GM21737 (cell line): ENCODE measurements at regions not wholly inside any gene's neighbourhood (a gene's known extent, or its start where the extent isn't known, plus 50 kb on each side); places are given as distances from the start of the nearest gene placed in this dataset.

ENCODE experiments used
- ATAC-seq: cut with Tn5 transposase; IDR thresholded peaks from one replicate; pipeline ENCODE4 v1.9.1; 2021; ENCODE audit warnings: mild to moderate bottlenecking, moderate library complexity; ENCODE audit not compliant: unreplicated experiment

DNA sequence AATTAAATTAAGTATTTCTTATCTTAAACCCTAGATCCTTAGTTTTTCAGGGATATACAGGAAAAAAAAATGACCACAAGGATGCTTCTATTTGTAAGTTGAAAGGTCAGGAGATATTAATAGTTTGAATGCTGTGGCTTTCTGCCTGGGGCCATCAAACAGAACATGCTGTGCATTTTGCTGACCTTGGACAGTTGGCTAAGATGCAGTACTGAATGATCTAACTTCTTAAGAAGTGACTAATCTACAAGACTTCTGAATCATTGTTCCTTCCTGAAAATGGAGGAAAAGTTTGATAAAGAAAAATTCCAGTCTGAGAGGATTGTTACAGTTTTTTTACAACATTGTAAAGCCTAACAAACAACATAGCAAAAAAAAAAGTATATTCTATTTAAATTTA lies 237.8 kb upstream of the JADE1 start:
- no peak for ATAC-seq

DNA sequence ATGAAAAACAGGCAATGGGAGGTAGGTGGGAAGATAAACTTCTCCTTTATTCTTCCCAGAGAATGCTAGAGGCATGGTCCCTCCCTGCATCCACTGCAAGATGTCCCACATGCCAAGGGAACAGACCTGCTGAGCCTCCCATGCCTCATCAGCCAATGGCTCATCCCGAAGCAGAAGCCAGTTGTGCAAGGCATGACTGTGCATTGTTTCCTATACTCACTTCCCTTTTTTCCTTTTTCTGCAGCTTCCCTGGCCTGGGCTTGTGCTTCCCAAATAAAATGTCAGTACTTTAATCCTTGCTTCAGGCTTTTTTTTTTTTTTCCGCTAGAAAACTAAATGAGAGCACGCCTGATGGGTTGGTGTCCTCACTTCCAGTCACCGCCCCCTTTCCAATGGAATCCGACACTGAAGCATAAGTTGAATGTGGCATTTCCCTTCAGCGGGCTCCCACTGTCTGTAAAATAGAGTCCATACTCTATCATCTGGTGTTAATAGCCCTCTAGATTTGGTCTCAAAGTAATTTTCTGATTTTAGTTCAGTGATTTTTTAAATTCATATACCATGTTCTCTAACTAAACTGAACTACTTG lies 239.0 kb upstream of the JADE1 start:
- ATAC-seq = no peak

DNA sequence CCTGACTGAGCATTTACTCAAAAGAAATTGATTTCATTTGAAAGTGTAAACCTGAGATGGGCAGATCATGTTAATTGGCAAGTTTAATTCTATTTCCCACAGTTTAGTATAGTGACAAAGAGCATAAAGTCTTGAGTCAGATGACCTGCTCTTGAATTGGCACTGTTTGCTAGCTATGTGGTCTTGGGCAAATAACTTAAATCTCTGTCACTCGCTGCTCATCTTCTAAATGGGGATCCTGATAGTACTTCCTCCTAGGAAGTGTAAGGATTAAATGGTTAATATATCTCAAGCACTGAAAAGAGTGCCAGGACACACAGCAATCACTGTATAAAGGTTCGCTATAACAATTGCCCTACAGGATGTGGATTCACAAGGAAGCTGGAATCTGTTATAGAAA lies 242.8 kb upstream of the JADE1 start:
- no peak for ATAC-seq

DNA sequence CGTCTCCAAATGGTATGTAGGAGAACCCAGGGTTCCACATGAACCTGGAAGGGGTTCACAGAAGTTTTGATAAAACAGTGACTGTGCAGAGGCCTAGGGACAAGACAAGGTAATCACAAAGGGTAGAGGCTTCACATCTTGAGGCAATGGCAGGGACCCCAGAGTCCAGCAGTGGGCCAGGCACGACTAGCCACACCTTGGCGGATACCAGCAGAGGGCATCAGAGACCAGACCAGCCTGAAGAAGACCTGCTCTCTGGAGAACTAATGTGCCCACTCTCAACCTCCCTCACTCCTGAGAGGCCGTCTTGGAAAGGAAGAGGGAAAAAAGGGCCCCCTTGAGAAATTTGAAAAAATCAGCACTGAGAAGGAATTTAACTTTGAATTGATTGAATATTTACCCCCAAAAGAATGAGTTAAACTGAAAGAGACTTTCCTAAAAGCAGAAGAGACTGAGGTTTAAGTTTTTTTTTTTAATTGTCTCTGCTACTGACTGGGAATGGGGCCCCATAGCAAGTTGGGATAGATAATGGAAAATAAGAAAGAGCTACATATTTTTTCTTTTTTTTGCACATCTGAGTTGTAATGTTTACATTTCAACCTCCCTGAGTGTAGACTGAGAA lies 243.8 kb upstream of the JADE1 start:
- no peak for ATAC-seq

DNA sequence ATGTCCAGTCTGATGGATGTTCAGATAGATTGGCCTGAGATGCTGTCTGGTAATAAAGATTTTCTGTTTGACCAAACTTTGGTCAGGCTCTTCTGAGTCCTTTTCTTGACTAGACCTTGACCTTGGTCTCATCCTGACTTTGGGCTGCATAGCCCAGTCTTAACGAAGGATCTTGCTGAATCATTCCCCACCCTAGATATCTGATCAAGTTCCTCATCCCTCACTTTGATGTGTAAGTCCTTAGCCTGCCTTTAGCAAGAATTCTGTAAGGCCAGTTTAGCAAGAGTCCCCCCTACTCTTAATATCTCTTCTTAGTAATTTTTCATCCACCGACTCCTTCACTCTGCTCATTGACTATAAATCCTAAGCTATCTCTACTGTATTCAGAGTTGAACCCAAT lies 244.4 kb upstream of the JADE1 start:
- ATAC-seq = no peak

DNA sequence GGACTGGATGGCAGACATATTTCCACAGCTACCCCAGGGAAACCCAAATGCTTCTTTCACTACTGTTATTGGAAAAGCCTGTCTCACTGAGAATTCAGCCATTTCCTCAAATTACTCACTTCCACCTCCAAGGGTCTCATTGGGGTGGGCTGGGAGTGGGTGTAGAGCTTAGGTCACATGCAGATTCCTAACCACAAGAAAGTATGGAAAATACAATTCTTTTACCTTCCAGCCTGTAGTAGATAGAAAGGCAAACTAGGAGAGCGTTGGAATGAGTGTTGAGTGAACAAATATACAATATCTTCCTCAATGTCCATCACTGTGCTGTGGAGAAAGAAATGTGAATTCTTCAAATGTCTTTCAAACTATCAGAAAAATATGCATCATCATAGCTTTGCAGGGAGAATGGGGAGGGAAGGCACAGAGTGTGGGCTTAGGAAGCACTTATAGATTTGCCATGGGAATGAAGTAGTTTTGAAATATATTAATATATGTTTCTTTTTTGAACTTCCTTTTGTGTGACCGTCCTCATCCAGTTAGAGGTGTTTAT lies 245.3 kb upstream of the JADE1 start:
- no peak for ATAC-seq

DNA sequence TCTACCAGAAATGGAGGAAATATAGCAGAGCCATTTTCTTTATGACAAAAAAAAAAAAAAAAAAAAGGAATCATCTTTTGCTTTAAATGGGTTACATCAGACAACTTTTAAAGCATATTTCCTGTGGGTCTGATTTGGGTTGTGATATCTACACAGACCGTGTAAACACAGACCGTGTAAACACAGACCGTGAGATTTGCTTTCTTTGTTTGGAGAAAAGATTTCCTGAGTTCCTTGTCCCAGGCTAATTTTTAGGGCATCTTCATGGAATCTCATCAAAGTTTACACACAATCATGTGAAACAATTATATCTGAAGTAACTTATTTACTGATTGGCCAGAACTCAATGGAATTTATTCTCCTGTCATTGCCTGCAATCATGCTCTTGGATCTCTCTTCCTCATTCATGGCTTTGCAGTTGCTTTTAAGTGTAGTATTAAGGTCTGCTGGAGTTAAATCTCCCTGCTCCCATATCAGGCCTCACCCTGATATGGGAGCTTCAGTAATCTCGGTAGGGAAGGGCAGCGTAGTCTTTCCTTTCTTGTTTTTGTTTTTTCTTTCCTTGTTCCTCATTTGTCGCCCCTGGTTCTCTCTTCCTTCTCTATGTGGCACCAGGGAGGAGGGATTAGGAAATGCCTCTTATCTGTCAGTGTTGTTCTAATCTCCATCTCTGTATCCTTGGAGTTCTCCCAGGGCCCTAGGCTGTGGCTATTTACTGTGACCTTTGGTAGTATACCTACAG lies 248.6 kb upstream of the JADE1 start:
- no peak for ATAC-seq

DNA sequence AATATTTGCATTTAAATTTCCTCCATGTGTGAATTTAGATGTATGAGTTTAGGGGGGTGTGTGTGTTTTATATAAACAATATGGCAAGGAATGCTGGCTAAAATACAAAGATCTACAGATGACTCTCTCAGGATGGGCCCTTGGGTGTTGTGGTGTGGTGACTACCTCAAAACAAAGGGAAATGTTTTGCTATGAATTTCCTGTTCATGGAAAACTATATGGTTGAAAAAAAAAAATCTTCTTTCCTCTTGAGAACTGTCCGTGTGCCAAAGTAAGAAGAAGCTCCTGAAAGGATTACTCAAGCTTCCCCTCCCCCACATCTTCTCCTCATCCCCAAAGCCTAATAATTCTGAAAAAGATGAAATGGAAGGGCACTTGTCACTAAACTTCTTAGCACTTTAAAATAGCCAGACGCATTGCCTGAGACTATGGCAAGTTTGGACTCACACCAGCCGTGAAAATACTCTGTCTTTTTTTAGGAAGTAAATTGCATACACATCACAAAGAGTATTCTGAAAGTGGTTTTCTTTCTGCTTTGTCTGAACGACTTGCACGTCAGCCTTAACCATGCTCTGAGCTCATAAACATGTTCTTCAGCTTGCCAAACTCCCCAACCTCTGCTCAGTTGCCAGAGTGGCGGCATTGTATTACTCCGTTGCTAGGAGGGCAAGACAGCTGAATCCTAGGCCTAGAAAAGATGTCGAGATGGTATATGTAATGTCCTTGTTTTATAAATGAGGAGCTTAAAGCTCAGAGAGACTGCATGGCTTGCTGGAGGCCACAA lies 250.4 kb upstream of the JADE1 start:
- no peak for ATAC-seq

DNA sequence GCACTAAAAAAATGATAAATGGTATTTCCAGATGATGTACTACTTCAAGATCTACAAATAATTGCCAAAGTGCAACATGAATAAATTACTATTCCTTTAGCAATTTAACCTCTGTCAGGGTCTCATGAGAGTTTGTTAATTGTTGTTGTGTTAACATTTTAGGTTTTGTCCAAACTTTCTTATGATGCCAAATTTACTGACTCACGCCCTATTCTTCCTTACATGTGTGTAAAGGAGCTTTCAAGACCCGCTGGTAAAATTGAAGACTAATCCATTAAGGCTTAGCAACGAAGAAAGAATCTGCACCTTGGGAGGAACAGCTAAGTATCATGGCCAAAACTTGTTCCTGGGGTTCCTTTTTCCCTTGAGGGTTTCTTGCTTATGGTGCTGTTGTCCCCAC lies 252.7 kb upstream of the JADE1 start:
- ATAC-seq = no peak

DNA sequence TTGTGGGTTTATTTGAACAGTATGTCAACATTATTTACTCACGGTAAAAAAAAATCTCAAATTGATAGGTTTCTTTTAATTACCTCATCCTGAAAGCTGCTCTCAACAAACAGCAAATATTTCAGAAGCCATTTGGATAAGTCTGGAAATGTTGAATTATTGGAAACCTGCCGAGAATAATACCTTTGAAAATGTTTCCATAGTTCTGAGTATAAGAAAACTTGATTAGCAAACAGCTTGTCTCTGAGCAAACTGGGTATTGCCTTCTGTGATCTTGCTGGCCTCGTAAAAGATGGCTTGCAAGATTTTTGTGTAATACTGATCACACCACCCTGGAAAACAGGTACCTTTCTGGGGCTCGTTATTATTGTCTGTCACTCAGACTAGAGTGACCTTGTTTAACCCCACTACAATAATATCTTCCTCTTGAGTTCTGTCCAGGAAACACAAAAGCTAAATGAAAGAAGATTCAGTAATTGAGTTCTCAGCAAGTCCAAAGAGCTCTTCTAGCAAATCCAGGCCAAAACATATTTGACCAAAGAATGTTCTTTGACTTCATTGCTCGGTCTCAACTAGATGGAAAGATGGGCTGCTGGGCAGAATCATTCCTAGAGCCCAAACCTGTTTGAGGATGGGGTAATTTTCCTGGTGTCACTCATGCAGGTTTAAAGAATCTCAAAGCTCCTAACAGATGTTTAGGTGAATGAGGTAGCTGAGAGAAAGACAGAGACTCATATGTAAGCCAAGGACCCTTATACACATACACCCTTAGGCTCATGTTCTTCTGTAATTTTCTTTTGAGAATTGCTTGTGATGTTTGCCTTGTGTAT lies 255.6 kb upstream of the JADE1 start:
- no peak for ATAC-seq

DNA sequence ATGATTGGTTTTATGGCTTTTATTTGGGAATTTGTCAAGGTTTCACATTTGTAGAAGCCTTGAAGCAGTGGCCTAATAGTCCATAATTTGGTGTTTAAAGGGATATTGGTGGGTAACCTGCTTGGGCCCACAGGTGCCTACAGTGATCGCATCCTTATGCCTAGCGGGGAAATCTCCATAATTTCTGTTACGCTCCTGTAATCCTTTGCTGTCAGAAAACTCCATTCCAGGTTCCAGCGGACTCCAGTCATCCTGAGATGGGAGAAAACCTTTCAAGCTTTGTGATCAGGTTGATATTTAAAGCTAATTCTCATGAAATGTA lies 257.0 kb upstream of the JADE1 start:
- no peak for ATAC-seq

DNA sequence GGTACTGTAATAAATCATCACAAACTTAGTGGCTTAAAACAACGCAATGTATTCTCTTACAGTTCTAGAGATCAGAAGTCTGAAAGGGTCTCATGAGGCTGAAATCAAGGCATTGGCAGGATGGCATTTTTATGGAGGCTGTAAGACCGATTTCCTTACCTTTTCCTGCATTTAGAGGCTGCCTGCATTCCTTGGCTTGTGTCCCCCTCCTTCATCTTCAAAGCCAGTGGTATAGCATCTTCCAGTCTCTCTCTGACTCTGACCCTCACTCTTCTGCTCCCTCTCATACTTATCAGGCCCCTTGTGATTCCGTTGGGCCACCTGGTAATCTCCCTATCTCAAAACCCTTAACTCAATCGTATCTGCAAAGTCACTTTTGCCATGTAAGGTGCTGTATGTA lies 258.2 kb upstream of the JADE1 start:
- ATAC-seq = no peak

DNA sequence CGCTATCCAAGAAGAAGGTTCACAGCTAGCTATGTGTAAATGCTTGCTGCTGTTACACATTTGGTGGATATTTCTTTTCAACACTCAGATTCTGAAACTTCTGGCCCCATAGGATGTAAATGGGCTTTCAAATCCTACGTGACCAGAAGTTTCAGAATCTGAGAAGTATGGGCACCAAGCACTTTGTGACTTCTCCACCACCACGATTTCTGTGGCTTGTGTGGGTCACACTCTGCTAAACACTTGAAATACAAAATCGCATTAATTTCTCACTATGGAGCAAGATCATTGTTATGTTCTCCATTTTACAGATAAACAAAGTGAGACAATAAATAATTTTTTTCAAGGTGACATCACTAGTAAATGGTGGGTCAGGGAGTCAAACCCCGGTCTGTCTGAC lies 259.4 kb upstream of the JADE1 start:
- ATAC-seq = no peak

DNA sequence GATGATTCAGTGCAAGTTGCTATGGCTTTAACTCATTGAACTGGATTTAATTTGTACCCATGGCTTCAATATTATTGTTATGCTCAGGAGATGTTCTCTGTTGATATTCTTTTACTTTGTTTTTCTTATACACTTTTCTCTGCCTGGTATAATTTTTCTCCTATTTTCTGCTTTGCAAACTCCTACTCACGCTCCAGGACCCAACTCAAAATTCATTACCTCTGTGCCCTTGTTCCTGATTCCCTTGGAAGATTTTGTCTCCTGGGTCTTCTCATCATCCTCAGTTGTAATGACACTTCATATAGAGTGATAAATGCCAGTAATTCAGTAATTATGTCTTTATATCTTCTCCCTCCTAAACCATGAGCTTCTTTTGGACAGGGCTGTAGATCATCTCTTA lies 259.9 kb upstream of the JADE1 start:
- ATAC-seq = no peak

DNA sequence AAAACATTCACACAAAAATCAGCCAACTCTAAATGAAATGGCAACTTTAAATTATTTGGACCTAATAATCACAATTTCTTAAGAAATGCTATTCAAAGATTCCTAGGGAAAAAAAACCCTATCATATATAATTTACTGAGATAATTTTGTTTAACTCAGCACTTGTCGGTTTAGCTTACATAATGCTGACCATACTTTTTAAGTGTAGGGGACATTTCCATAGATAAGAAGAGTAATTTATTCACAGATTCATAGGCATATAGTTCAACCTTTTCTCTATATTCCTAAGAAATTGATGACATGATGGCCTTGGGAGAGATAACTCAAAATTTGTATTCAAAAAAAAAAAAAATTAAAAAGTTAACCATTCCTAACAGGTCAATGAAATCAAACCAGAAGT lies 260.8 kb upstream of the PGRMC2 start:
- no peak for ATAC-seq

DNA sequence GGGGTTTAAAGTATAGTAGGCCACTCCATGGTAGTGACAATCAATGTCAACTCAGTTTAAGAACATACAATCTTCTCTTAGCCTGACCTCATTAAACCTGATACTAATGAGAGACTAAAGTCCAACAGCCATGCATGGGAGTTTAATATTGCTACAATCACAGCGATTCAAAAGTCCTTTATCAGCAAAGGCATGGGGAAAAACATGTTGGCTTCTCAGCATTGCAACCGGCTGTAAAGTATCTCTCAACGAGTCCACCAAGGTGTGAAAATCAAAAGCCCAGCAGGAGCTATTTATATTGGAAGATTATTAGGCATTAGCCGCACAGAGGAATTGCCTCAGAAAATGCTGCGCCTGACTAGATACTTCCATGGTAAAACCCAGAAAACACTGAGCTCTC lies 256.7 kb upstream of the PGRMC2 start:
- no peak for ATAC-seq

DNA sequence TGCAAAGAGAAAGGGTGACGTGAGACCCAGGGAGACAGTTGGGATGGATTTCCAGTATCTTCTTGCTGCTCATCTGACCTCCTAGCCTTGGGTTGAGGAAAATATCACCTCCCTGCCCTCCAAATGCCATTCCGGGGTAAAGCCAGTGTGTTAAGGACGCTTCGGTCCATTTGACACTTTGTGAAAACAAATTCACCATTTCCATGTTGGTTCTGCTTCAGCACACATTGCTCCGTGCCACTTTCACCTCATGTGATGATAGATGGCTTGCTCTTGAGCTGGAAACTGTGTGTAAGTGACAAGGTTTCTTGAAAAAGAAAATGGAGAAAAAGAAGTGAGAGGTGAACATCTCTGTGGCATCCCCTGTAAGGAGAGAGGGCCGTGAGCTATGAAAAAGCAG lies 256.1 kb upstream of the PGRMC2 start:
- ATAC-seq = no peak

DNA sequence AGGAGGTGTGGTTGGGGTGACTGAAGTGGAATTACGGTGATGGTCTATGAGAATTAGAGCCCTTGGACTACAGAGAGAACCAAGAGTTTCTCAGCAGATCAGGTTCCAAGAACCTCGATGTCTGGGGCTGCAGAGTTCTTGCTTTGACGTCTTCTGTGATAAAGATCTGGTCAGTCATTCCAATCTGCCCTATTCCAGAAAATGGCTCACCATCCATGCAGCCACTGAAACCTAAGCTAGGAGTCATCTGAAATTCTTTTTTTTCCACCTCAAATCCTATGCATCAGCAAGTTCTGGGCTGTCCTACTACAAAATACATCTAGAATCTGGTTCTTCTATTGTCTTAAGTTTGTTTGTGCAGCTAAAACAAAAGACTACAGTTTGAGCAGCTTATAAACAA lies 254.4 kb upstream of the PGRMC2 start:
- ATAC-seq = no peak

DNA sequence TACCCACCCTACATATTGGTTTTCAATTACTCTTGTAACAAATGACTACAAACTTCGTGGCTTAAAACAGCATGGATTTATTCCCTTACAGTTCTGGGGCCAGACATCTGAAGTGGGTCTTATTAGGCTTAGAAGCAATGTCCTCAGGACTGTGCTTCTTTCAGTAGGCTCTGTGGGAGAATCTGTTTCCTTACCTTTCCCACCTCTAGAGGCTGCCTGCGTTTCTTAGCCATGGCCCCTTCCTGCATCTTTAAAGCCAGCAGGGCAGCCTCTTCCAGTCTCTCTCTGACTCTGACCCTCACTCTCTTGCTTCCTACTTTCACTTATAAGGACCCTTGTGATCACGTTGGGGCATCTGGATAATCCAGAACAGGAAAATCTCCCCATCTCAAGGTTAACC lies 252.5 kb upstream of the PGRMC2 start:
- no peak for ATAC-seq

DNA sequence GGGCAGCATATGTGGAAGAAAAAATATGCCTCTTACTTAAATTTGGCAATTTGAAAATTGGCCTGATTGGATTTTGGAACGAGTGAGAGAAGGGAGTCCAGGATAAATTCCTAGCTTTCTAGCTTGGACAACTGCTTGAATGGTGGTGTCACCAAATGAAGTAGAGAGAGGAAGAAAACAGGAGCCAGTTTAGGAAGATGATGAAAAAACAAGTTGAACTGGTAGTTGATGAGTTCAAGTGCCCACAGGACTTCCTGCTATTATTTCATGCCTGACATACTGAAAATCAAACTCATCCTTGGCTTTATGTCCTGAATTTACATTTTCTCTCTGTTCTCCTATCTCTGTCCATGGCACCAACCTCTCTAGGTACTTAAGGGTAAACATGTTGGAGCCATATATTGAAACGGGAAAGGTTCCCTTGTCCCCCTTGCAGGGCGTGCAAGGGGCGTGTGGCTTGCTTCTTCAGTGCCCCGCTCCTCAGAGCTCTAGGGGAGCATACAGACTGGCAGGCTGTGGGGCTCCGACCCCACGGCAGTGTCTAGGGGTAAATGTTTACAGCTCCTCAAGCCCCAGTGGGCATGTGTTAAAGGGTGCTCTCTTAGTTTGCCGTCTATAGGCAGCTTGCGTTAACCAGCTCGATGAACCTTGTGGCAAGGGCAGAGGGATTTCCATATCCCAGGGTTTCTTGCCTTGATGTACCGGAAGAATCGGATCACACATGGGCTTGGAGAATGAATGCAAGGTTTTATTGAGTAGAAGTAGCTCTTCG lies 250.7 kb upstream of the PGRMC2 start:
- ATAC-seq = no peak
